Heart left ventricle (tissue), 13 donors: ENCODE measurements at regions not wholly inside any gene's neighbourhood (a gene's known extent, or its start where the extent isn't known, plus 50 kb on each side); places are given as distances from the start of the nearest gene placed in this dataset.

Source experiments
- CTCF ChIP-seq, 12 donors: fragments of 200-600 bp; sonication (generic) in 4 of 12; IDR thresholded peaks; one replicate each; pipeline versions ENCODE4 v1.5.0 to v1.8.0; 2018 to 2022; ENCODE audit warnings: antibody characterized with exemption in 12 of 12, mild to moderate bottlenecking in 5 of 12
- POLR2A ChIP-seq, 2 donors: fragments of 450-650 bp; IDR thresholded peaks; one replicate each; pipeline ENCODE4 v1.6.1; 2017; ENCODE audit warnings: antibody characterized with exemption in 2 of 2, mild to moderate bottlenecking in 2 of 2, moderate library complexity in 2 of 2
- donor health status: ischemic (EF 13 %, LVEDD 7.1; RV severe dilation, severe dysfunction).
- donor health status: DM: no; HTN: yes; CAD: no.
- donor health status: DM: no; HTN: no; CAD: no.
- donor health status: ischemic (EF 25% LVEDD 6.9; RV normal size, moderate dysfunction).
- donor health status: ischemic (EF 25% LVEDD 5.7; RV mildly dilated, moderate dysfunction).
- donor health status: ischemic (EF 35%, LVEDD 5.7; RV mildly dilated, moderate dysfunction).
- donor health status: nonischemic (EF 11% LVEDD 7.7; RV severe dilation, severe dysfunction).
- donor health status: DM: yes; HTN: yes; CAD: no.
- donor health status: PGD.
- donor health status: ischemic (EF 29% LVEDD 5.4; RV normal size, mild dysfunction).
- donor health status: nonischemic (EF 23%, LVEDD 6.1; RV moderate dilation, normal function).

- no peak for TF ChIP-seq CTCF (IDR thresholded peaks at IDR 0.05)
- no peak for TF ChIP-seq POLR2A (IDR thresholded peaks at IDR 0.05)
Measured at GRCh38 chr16:58963479-58963878, 229.4 kb upstream of the GOT2 start.
